IPS DF 6.9 (cell line): ENCODE measurements at regions not wholly inside any gene's neighbourhood (a gene's known extent, or its start where the extent isn't known, plus 50 kb on each side); places are given as distances from the start of the nearest gene placed in this dataset.
"Not testable (repeated sequence)": the region's sequence is repeated elsewhere in the genome, so short reads cannot be mapped to it uniquely, and the experiment has no call there.

Source experiments
- DNase-seq: peaks from one replicate; pipeline ENCODE4 v3.0.0-alpha.2; 2013; ENCODE audit warnings: low read depth, low spot score
- H3K27ac ChIP-seq: one replicate; pipeline ENCODE4 v1.5.1; 2013; ENCODE audit warnings: low read length, control low read depth
- H3K27me3 ChIP-seq: 2 replicates; pipeline ENCODE4 v1.6.1; 2013; ENCODE audit warnings: mild to moderate bottlenecking, low read length; ENCODE audit not compliant: control insufficient read depth, insufficient read depth
- H3K36me3 ChIP-seq: 2 replicates; pipeline ENCODE4 v1.6.1; 2013; ENCODE audit warnings: low read length; ENCODE audit not compliant: control insufficient read depth, insufficient read depth
- H3K4me1 ChIP-seq: 2 replicates; pipeline ENCODE4 v1.6.1; 2013; ENCODE audit warnings: low read length; ENCODE audit not compliant: control insufficient read depth, insufficient read depth
- H3K4me3 ChIP-seq: 2 replicates; pipeline ENCODE4 v1.5.1; 2013; ENCODE audit warnings: mild to moderate bottlenecking, low read length
- H3K9me3 ChIP-seq: 2 replicates; pipeline ENCODE4 v1.6.1; 2013; ENCODE audit warnings: low read length, inconsistent platforms; ENCODE audit not compliant: control insufficient read depth, insufficient read depth
- WGBS: extraction: QIAGEN DNeasy Blood & Tissue Kit; methylation state at CpG from one replicate; pipeline ENCODE4 v1.1.7; 2013; ENCODE audit warnings: mixed read lengths, missing lambda C conversion rate; ENCODE audit not compliant: insufficient read length, insufficient coverage; 5-methylcytosine and 5-hydroxymethylcytosine counted together

DNA sequence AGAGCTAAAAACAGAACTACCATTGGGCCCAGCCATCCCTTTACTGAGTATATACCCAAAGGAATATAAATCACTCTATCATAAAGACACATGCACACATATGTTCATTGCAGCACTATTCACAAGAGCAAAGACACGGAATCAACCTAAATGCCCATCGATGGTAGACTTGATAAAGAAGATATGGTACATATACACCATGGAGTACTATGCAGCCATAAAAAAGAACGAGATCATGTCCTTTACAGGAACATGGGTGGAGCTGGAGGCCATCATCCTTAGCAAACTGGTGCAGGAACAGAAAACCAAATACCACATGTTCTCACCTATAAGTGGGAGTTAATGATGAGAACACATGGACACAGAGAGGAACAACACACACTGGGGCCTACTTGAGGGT, 227.1 kb upstream of the RBBP8 start:
- not testable (repeated sequence) for H3K9me3 ChIP-seq, H3K4me1 ChIP-seq, H3K27me3 ChIP-seq, DNase-seq, H3K27ac ChIP-seq, H3K4me3 ChIP-seq, H3K36me3 ChIP-seq
- WGBS = no CpG with 5 or more reads among the region's 3 CpGs

DNA sequence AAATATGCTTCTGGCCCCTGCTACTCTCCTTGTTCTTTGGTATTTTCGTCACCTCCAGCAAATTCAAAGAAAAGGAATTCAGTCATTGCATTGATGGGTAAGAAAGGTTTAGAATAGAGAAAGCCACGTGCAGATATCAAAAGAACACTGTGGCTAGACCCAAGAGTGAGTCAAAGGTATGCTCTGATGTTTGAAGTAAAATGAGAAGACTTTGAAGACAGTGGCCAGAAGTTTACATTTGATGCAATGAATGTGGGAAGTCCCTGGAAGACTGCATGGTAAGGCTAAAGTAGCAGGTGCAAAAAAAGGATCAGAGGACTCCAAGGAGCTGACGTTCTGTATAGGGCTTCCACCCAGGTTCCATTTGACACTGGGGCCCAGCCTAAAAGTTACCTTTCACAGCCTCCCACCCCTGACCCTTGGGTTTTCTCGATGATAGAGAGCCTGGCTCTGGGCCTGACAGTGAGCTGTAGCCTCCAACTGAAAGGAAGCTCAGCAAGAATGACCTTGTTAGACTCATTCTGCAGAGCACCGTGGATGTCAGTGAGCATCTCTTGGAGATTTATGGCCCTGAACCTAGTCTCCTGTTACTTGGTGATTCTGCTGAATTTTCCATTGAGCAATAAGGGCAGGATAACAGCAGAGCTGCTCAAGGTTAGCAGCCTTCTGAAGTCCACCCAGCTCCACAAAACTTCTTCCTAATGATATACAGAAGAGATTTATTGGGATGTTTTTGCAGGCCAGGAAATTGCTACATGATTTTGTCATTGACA, 223.7 kb upstream of the RBBP8 start:
- no peak overlapping the region for H3K27ac ChIP-seq
- H3K9me3 ChIP-seq = no peaks in the 10 kb centered on the region
- DNase-seq = no peak
- H3K27me3 ChIP-seq = no peaks in the 10 kb centered on the region
- no peak overlapping the region for H3K4me3 ChIP-seq
- no peaks in the 10 kb centered on the region for H3K36me3 ChIP-seq
- no CpG with 5 or more reads among the region's 5 CpGs for WGBS
- H3K4me1 ChIP-seq = no peaks in the 10 kb centered on the region

DNA sequence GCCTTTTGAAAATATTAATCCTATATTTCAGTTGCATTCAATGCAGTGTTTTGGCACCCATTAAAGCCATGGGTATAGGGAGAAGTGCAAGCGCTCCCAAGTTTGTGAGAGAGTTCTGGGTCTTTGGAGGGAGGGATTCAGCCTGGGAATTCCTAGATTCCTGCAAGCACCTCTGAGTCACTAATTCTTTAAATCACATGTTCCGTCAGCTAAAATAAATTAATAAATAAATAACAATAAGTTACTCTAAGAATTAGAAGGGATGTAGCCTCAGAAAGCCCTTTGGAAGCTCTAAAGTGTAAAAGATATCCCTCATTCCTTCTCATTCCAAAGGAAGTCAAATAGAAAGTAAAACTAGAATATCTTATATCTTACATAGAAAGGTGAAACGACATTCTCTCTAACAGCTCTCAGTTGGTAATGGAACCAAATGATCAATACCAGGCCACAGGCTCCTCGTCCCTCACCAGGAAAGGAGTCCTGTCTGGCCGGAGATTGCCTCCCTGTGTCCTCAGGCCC, 222.4 kb upstream of the RBBP8 start:
- no peaks in the 10 kb centered on the region for H3K27me3 ChIP-seq
- WGBS = no CpG with 5 or more reads among the region's 5 CpGs
- no peak overlapping the region for H3K4me3 ChIP-seq
- H3K36me3 ChIP-seq = no peaks in the 10 kb centered on the region
- DNase-seq = no peak
- H3K9me3 ChIP-seq = no peaks in the 10 kb centered on the region
- no peaks in the 10 kb centered on the region for H3K4me1 ChIP-seq
- H3K27ac ChIP-seq = no peak overlapping the region

DNA sequence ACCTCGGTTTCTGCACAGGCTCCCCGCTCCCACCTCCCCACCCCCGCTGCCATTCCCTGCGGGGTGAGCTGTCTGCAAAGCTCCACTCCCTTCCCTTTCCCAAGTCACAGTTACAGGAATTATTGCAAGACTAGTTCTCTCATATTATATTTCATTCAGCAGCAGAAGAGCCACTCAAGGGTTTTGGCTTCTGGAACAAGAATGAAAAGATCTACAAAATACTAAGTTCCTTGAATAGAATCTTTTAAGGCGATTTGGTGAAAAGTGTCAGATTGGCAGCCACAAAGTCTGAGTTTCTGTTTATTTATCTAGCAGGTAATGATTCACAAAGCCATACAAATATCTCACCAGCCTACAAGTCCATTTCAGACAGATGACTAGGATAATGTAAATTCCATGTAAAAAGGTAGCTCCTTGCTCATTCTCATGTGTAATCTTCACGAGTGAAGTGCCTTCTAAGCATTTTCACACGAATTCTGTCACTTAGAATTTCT, 221.9 kb upstream of the RBBP8 start:
- no peak for DNase-seq
- H3K4me3 ChIP-seq = no peak overlapping the region
- H3K27ac ChIP-seq = no peak overlapping the region
- H3K36me3 ChIP-seq = no peaks in the 10 kb centered on the region
- no peaks in the 10 kb centered on the region for H3K4me1 ChIP-seq
- no peaks in the 10 kb centered on the region for H3K9me3 ChIP-seq
- H3K27me3 ChIP-seq = no peaks in the 10 kb centered on the region
- WGBS = no CpG with 5 or more reads among the region's 7 CpGs

DNA sequence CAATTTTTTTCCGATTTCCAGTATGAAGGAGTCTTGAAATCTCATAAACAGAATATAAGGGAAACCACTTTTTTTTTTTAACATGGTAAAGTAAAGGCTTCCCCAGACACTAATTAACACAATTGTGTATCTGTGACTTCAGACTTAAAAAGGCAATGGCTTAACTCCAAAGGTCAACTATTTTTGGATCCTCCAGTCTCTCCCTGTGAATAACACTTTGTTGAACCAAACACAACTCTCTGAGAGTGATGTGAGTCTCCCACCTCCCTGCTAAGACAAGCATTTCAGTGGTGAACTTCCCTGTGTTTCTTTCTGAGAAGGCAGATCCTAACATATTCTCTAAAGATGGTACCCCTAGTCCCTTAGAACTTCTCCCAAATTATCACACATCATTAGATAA, 219.6 kb upstream of the RBBP8 start:
- no CpG with 5 or more reads among the region's 1 CpG for WGBS
- no peaks in the 10 kb centered on the region for H3K4me1 ChIP-seq

DNA sequence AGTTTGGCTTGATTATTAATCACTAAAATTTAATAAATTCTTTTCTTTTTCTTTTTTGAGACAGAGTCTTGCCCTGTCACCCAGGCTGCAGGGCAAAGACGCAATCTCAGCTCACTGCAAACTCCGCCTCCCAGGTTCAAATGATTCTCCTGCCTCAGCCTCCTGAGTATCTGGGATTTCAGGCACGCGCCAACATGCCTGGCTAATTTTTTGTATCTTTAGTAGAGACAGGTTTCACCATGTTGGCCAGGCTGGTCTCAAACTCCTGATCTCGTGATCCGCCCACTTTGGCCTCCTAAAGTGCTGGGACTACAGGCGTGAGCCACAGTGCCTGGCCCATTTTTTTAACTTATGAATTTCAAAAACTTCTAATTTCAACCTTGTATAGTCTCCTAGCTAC, 215.6 kb upstream of the RBBP8 start:
- H3K4me1 ChIP-seq, H3K27ac ChIP-seq, DNase-seq, H3K4me3 ChIP-seq, H3K36me3 ChIP-seq, H3K9me3 ChIP-seq, H3K27me3 ChIP-seq: not testable (repeated sequence)
- WGBS = no CpG with 5 or more reads among the region's 7 CpGs

More for the DNA sequence above, 219.6 kb upstream of the RBBP8 start:
- Histone ChIP-seq H3K36me3 (no peaks in the 10 kb centered on the region), H3K27ac (no peak overlapping the region), H3K4me3 (no peak overlapping the region), H3K27me3 (no peaks in the 10 kb centered on the region), H3K9me3 (no peaks in the 10 kb centered on the region)
- no peak for DNase-seq

DNA sequence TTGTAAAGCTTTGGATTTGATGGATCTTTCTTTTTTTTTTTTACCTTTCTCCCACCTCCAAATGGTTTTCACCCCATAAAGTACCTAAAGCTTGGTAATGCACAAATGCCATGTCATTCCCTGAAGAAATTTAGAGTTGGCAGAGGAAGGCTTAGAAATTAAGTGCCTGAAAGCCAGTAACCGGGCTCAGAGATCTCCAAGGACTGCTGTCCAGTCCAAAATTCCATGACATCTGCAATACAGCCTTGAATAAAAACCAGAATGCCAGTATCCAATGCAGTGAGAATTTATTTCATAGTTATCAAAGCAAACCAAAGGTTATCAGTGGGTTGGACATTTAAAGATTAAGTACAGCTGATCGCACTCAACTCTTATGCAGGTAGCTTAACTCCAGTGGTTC, 209.9 kb upstream of the RBBP8 start:
- H3K4me3 ChIP-seq = no peak overlapping the region
- no peaks in the 10 kb centered on the region for H3K36me3 ChIP-seq
- H3K4me1 ChIP-seq = no peaks in the 10 kb centered on the region
- DNase-seq = no peak
- H3K27me3 ChIP-seq = no peaks in the 10 kb centered on the region
- no peaks in the 10 kb centered on the region for H3K9me3 ChIP-seq
- H3K27ac ChIP-seq = no peak overlapping the region
- WGBS = no CpG with 5 or more reads among the region's 2 CpGs

DNA sequence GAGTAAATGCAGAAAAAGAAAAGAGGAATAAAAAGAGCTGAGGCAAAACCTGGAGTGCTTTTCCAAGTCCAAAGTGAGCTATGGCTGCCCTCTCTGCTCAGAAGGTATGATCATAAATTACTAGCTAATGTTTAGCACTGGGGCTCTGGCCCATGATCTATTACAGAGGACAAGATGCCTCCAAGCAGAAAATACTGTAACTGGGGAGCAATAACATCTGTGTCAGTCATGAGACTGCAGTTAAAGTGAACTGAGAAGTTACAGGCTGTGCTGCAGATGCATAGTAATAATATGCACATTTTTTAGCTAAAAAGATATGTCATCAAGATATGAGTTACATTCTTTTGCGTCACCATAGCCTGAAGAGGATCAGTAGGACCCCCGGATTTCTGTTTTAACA, 209.4 kb upstream of the RBBP8 start:
- no CpG with 5 or more reads among the region's 2 CpGs for WGBS
- no peak overlapping the region for H3K27ac ChIP-seq
- H3K27me3 ChIP-seq = no peaks in the 10 kb centered on the region
- no peaks in the 10 kb centered on the region for H3K36me3 ChIP-seq
- H3K4me3 ChIP-seq = no peak overlapping the region
- H3K4me1 ChIP-seq = no peaks in the 10 kb centered on the region
- H3K9me3 ChIP-seq = no peaks in the 10 kb centered on the region
- no peak for DNase-seq

DNA sequence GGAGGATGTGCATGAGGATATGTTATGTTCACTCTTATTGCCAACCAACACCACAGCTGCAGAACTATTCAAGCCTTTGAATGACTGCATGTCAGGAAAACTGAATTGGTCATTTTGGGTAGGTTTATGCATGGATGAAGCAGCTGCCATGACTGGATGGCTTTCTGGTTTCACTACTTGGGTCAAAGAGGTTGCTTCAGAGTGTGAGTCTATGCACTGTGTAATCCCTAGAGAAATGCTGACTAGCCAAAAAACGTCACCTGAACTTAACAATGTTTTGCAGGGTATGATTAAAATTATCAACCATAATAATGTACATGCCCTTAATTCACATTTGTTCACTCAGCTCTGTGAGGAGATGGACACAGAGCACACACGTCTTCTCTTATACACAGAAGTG, 206.7 kb upstream of the RBBP8 start:
- Histone ChIP-seq H3K36me3 (no peaks in the 10 kb centered on the region), H3K27ac (no peak overlapping the region), H3K4me3 (no peak overlapping the region), H3K9me3 (no peaks in the 10 kb centered on the region), H3K27me3 (no peaks in the 10 kb centered on the region), H3K4me1 (no peaks in the 10 kb centered on the region)
- no CpG with 5 or more reads among the region's 2 CpGs for WGBS
- DNase-seq = no peak

DNA sequence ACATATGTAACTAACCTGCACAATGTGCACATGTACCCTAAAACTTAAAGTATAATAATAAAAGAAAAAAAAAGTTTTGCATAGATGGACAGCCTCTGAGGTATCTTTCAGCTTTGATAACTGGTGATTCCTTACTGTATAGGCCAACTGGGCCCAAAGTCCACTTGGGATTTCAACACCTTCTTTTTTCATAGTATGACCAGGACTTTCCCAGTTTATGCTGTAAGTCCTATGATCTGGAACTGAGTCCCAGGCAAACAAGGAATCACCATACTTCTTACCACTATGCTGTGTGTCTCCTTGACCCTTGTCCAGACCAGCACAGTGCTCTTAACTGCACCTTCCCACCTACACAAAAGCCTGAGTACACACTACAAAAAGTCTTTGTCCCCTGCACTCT, 205.1 kb upstream of the RBBP8 start:
- no peak for DNase-seq
- Histone ChIP-seq H3K4me3 (no peak overlapping the region), H3K4me1 (no peaks in the 10 kb centered on the region), H3K9me3 (no peaks in the 10 kb centered on the region), H3K27ac (no peak overlapping the region), H3K36me3 (no peaks in the 10 kb centered on the region), H3K27me3 (no peaks in the 10 kb centered on the region)

DNA sequence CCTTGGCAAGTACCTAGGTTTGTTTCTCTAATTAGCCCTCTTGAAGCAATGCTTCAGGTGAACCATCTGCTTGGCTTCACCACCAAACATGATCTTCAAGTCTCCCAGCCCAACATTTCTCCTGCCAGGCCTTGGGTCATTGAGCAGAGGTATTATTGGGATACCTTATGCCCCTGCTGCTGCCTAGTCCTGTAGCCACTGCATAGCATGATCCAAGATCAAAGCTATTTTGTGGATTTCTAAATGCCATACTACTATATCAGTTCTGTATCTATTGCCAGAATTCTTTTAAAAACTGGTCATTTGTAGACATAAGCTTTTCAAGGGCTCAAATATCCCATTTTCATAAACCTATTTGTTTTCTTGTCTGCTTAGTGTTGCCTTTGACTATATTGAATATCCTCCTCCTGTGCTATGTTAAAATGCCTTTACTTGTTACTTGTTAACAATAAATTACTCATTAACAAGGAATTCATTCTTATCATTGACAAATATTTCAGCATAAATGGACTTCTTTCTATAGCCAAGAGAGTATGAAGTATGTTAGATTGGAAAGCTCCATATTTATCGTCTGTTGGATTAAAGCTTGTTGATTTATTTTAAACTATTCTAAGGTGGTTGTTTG, 204.5 kb upstream of the RBBP8 start:
- Histone ChIP-seq H3K27ac (no peak overlapping the region), H3K36me3 (no peaks in the 10 kb centered on the region), H3K9me3 (no peaks in the 10 kb centered on the region), H3K4me1 (no peaks in the 10 kb centered on the region), H3K4me3 (no peak overlapping the region), H3K27me3 (no peaks in the 10 kb centered on the region)
- WGBS = no CpG with 5 or more reads among the region's 1 CpG
- no peak for DNase-seq
